ENCODE measurements at regions not wholly inside any gene's neighbourhood (a gene's known extent, or its start where the extent isn't known, plus 50 kb on each side); places are given as distances from the start of the nearest gene placed in this dataset.

DNA sequence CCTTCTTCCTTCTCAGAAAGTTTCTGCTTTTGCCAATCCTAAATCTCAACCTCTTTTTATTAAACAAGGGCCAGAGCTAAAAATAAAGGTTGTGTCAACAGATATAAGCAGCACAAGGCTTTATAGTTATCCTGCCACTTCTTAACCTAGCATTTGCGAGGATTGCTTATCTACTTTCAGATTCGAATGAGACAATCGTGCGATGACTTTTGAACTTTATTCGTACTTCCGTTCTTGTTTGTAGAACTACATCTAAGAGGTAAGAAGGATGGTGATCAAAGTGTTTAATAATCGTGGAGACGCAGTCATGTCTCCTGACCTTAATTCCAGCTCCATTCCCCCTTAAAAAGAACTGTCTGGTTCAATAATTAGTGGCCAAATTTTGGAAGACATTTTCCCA lies 578.6 kb downstream of the PIK3C3 start:
- Histone ChIP-seq H3K27me3 (no peaks in the 10 kb centered on the region), H3K9me3 (no peaks in the 10 kb centered on the region), H3K4me1 (no peaks in the 10 kb centered on the region), H3K4me3 (no peak overlapping the region), H3K27ac (no peak overlapping the region), H3K36me3 (no peaks in the 10 kb centered on the region)
- intact Hi-C loops (cut with DNase I; ENCODE audit: low total_unique reads): no loop called here
- no peak for DNase-seq
- no peak for TF ChIP-seq CTCF (IDR thresholded peaks at IDR 0.05)

GRCh38 chr18:42534313-42534712 lies 579.3 kb downstream of the PIK3C3 start:
- intact Hi-C loops (cut with DNase I; ENCODE audit: low total_unique reads): no loop called here
- Histone ChIP-seq H3K9me3 (no peaks in the 10 kb centered on the region), H3K4me3 (no peak overlapping the region), H3K36me3 (no peaks in the 10 kb centered on the region), H3K27me3 (no peaks in the 10 kb centered on the region), H3K27ac (no peak overlapping the region), H3K4me1 (no peaks in the 10 kb centered on the region)
- no peak for TF ChIP-seq CTCF (IDR thresholded peaks at IDR 0.05)
- no peak for DNase-seq

DNA sequence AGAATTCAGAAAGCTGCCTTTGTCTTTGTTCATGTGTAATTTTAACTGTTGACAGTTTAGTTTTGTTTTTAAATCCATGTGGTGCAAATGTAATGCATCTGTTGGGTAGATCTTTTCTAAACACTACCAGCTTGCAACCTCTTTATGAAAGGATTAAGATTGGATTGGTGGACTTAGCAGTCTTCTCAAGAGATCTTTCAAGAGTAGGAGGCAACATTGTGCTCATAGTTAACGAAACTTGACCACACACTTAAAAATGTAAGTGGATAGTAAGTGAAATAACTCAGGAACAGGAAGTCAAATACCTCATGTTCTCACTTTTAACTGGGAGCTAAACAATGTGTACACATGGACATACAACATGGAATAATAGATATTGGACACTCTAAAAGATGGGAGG lies 579.0 kb downstream of the RIT2 start:
- intact Hi-C loops (cut with DNase I; ENCODE audit: low total_unique reads): no loop called here

DNA sequence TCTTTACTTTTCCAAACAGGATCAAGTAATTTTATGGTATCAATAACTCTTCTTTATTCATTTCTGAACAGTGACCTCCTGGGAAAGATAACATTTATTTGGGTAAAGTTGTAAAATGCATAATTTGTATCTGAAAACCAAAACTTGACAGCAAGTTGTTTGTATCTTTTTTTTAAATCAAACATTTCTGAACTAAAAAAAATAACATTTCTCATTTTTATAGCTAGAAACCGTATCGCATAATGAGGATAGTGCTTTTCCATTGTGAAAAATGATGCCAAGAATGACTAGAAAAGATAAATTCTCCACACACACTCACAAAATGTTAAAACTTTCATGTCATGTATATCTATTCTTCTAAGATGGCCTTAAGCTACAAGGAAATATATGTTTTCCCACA lies 578.2 kb downstream of the RIT2 start:
- no peak for DNase-seq
- intact Hi-C loops (cut with DNase I; ENCODE audit: low total_unique reads): no loop called here
- Histone ChIP-seq H3K27ac (no peak overlapping the region), H3K4me1 (no peaks in the 10 kb centered on the region), H3K4me3 (no peak overlapping the region), H3K9me3 (no peaks in the 10 kb centered on the region), H3K27me3 (no peaks in the 10 kb centered on the region), H3K36me3 (no peaks in the 10 kb centered on the region)
- TF ChIP-seq CTCF (IDR thresholded peaks at IDR 0.05): no peak

More for the DNA sequence above, 579.0 kb downstream of the RIT2 start:
- H3K27me3 ChIP-seq: no peaks in the 10 kb centered on the region
- H3K36me3 ChIP-seq: no peaks in the 10 kb centered on the region
- DNase-seq: no peak
- no peaks in the 10 kb centered on the region for H3K4me1 ChIP-seq
- TF ChIP-seq CTCF (IDR thresholded peaks at IDR 0.05): no peak
- no peak overlapping the region for H3K27ac ChIP-seq
- H3K9me3 ChIP-seq: no peaks in the 10 kb centered on the region
- H3K4me3 ChIP-seq: no peak overlapping the region

DNA sequence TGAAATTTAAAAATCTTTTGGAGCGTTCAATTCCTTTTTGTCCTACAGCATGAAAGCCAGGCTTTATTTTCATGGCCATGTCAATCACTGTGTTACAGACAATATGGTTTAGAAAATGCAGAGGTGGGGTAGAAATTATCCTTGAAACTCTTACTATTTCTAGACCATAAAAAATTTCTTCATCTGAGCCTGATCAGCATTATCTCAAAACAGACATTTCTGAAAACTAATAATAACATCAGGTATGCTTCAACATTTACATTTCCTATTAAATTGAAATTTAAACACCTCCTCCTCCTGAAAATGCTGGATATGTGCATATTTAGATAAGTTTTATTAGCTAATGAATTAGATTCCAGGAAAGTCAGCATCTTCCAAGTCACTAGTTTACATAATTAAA lies 570.6 kb downstream of the RIT2 start:
- Histone ChIP-seq H3K36me3 (no peaks in the 10 kb centered on the region), H3K9me3 (no peaks in the 10 kb centered on the region), H3K4me1 (no peaks in the 10 kb centered on the region), H3K27ac (no peak overlapping the region), H3K27me3 (no peaks in the 10 kb centered on the region), H3K4me3 (no peak overlapping the region)
- intact Hi-C loops (cut with DNase I; ENCODE audit: low total_unique reads): no loop called here
- no peak for TF ChIP-seq CTCF (IDR thresholded peaks at IDR 0.05)
- no peak for DNase-seq

GRCh38 chr18:42545825-42546224 lies 569.7 kb downstream of the RIT2 start:
- H3K9me3 ChIP-seq: no peaks in the 10 kb centered on the region
- no peak overlapping the region for H3K27ac ChIP-seq
- no peaks in the 10 kb centered on the region for H3K4me1 ChIP-seq
- intact Hi-C loops (cut with DNase I; ENCODE audit: low total_unique reads): no loop called here
- no peak overlapping the region for H3K4me3 ChIP-seq
- no peaks in the 10 kb centered on the region for H3K27me3 ChIP-seq
- H3K36me3 ChIP-seq: no peaks in the 10 kb centered on the region
- no peak for DNase-seq
- TF ChIP-seq CTCF (IDR thresholded peaks at IDR 0.05): no peak

Data from tibial artery (tissue), 4 donors.